ENCODE measurements at regions not wholly inside any gene's neighbourhood (a gene's known extent, or its start where the extent isn't known, plus 50 kb on each side); places are given as distances from the start of the nearest gene placed in this dataset.

DNA sequence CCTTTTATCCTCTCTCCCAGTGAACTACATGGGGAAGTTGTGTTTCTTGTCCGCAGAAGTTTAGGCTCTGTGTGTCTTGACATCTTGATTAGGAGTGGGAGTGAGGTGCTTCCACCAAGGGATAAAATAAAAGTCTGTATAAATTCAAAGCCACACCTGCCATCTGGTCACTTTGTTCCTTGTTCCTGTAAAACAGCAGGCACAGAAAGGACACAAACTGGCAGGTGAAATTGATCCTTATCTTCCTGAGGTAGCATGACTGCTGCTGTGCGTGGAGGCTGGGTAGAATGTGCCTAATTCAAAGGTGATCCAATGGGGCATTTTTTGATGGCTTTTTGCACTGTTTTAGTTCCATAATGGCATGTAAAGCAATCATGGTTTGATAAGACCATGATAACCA, 104.3 kb upstream of the KITLG start:
- ATAC-seq (ENCODE audit: insufficient read depth, low FRiP score) (no peak), DNase-seq (no peak)
- TF ChIP-seq, protein P1, sequence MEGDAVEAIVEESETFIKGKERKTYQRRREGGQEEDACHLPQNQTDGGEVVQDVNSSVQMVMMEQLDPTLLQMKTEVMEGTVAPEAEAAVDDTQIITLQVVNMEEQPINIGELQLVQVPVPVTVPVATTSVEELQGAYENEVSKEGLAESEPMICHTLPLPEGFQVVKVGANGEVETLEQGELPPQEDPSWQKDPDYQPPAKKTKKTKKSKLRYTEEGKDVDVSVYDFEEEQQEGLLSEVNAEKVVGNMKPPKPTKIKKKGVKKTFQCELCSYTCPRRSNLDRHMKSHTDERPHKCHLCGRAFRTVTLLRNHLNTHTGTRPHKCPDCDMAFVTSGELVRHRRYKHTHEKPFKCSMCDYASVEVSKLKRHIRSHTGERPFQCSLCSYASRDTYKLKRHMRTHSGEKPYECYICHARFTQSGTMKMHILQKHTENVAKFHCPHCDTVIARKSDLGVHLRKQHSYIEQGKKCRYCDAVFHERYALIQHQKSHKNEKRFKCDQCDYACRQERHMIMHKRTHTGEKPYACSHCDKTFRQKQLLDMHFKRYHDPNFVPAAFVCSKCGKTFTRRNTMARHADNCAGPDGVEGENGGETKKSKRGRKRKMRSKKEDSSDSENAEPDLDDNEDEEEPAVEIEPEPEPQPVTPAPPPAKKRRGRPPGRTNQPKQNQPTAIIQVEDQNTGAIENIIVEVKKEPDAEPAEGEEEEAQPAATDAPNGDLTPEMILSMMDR (IDR thresholded peaks at IDR 0.05; ENCODE audit: control extremely low read depth, extremely low read depth) = no peak
- no peaks in the 10 kb centered on the region for H3K27me3 ChIP-seq (ENCODE audit: control insufficient read depth in 3 of 3, insufficient read depth in 3 of 3, low read length in 2 of 3)
- H3K9me3 ChIP-seq (ENCODE audit: control insufficient read depth in 4 of 4, insufficient read depth in 3 of 4, low read length in 3 of 4) = no peaks in the 10 kb centered on the region
- no peak overlapping the region for H3K4me3 ChIP-seq
- H3K9ac ChIP-seq (ENCODE audit: insufficient read depth in 1 of 2, low read length in 2 of 2) = no peak overlapping the region
- no peak overlapping the region for H3K27ac ChIP-seq (ENCODE audit: low read depth in 1 of 2, low read length in 1 of 2)
- no peaks in the 10 kb centered on the region for H3K4me1 ChIP-seq (ENCODE audit: control insufficient read depth in 5 of 5, insufficient read depth in 5 of 5, low read length in 5 of 5)
- 76 to 96% methylated on average over 2 of the region's 2 CpGs for WGBS, 2 donors
- H3K36me3 ChIP-seq (ENCODE audit: control insufficient read depth in 4 of 4, insufficient read depth in 4 of 4, low read length in 4 of 4) = no peaks in the 10 kb centered on the region

- 93 to 98% methylated on average over 2 of the region's 2 CpGs for WGBS, 2 donors
- H3K36me3 ChIP-seq (ENCODE audit: control insufficient read depth in 4 of 4, insufficient read depth in 4 of 4, low read length in 4 of 4) = no peaks in the 10 kb centered on the region
- no peak overlapping the region for H3K9ac ChIP-seq (ENCODE audit: insufficient read depth in 1 of 2, low read length in 2 of 2)
- no peaks in the 10 kb centered on the region for H3K4me1 ChIP-seq (ENCODE audit: control insufficient read depth in 5 of 5, insufficient read depth in 5 of 5, low read length in 5 of 5)
- DNase-seq (no peak), ATAC-seq (ENCODE audit: insufficient read depth, low FRiP score) (no peak)
- H3K27me3 ChIP-seq (ENCODE audit: control insufficient read depth in 3 of 3, insufficient read depth in 3 of 3, low read length in 2 of 3) = no peaks in the 10 kb centered on the region
- TF ChIP-seq, protein P1 (IDR thresholded peaks at IDR 0.05; ENCODE audit: control extremely low read depth, extremely low read depth) = no peak
- no peak overlapping the region for H3K27ac ChIP-seq (ENCODE audit: low read depth in 1 of 2, low read length in 1 of 2)
- no peaks in the 10 kb centered on the region for H3K9me3 ChIP-seq (ENCODE audit: control insufficient read depth in 4 of 4, insufficient read depth in 3 of 4, low read length in 3 of 4)
- H3K4me3 ChIP-seq = no peak overlapping the region
Measured at GRCh38 chr12:88684170-88684569, 103.9 kb upstream of the KITLG start.

DNA sequence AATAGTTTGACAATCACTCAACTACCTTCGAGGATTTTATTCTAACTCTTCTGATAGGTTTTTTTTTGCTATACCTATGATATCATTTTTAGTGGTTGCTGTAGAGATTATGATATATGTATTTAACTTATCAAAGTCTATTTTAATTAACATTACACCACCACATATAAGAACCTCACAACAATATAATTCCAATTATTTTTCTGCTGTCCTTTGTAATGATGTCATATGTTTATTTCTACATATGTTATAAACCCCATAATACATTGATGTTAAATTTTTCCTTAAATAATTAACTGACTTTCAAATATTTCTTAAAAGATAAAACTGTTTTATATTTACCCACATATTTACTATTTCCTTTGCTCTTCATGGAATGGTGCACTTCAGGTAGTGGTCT, 103.4 kb upstream of the KITLG start:
- Histone ChIP-seq H3K4me3 (no peak overlapping the region), H3K36me3 (ENCODE audit: control insufficient read depth in 4 of 4, insufficient read depth in 4 of 4, low read length in 4 of 4) (no peaks in the 10 kb centered on the region), H3K9ac (ENCODE audit: insufficient read depth in 1 of 2, low read length in 2 of 2) (no peak overlapping the region), H3K9me3 (ENCODE audit: control insufficient read depth in 4 of 4, insufficient read depth in 3 of 4, low read length in 3 of 4) (no peaks in the 10 kb centered on the region), H3K4me1 (ENCODE audit: control insufficient read depth in 5 of 5, insufficient read depth in 5 of 5, low read length in 5 of 5) (no peaks in the 10 kb centered on the region), H3K27ac (ENCODE audit: low read depth in 1 of 2, low read length in 1 of 2) (no peak overlapping the region), H3K27me3 (ENCODE audit: control insufficient read depth in 3 of 3, insufficient read depth in 3 of 3, low read length in 2 of 3) (no peaks in the 10 kb centered on the region)
- TF ChIP-seq, protein P1 (IDR thresholded peaks at IDR 0.05; ENCODE audit: control extremely low read depth, extremely low read depth) = no peak
- WGBS, 2 donors = 88% methylated on average over 1 of the region's 1 CpG
- DNase-seq (no peak), ATAC-seq (ENCODE audit: insufficient read depth, low FRiP score) (no peak)

GRCh38 chr12:88681271-88681670, 101.0 kb upstream of the KITLG start:
- DNase-seq = no peak
- no peak overlapping the region for H3K27ac ChIP-seq (ENCODE audit: low read depth in 1 of 2, low read length in 1 of 2)
- no peaks in the 10 kb centered on the region for H3K36me3 ChIP-seq (ENCODE audit: control insufficient read depth in 4 of 4, insufficient read depth in 4 of 4, low read length in 4 of 4)
- no peak for ATAC-seq (ENCODE audit: insufficient read depth, low FRiP score)
- 85 to 91% methylated on average over 1 of the region's 1 CpG for WGBS, 2 donors
- no peaks in the 10 kb centered on the region for H3K9me3 ChIP-seq (ENCODE audit: control insufficient read depth in 4 of 4, insufficient read depth in 3 of 4, low read length in 3 of 4)
- no peak overlapping the region for H3K4me3 ChIP-seq
- H3K9ac ChIP-seq (ENCODE audit: insufficient read depth in 1 of 2, low read length in 2 of 2) = no peak overlapping the region
- TF ChIP-seq, protein P1 (IDR thresholded peaks at IDR 0.05; ENCODE audit: control extremely low read depth, extremely low read depth) = no peak
- H3K27me3 ChIP-seq (ENCODE audit: control insufficient read depth in 3 of 3, insufficient read depth in 3 of 3, low read length in 2 of 3) = no peaks in the 10 kb centered on the region
- H3K4me1 ChIP-seq (ENCODE audit: control insufficient read depth in 5 of 5, insufficient read depth in 5 of 5, low read length in 5 of 5) = no peaks in the 10 kb centered on the region

All from lung (tissue), 11 donors.